GM21717 (cell line): ENCODE measurements at regions not wholly inside any gene's neighbourhood (a gene's known extent, or its start where the extent isn't known, plus 50 kb on each side); places are given as distances from the start of the nearest gene placed in this dataset.

Source experiments
- ATAC-seq: cut with Tn5 transposase; IDR thresholded peaks from one replicate; pipeline ENCODE4 v1.9.1; 2021; ENCODE audit warnings: mild to moderate bottlenecking, moderate library complexity; ENCODE audit not compliant: unreplicated experiment

DNA sequence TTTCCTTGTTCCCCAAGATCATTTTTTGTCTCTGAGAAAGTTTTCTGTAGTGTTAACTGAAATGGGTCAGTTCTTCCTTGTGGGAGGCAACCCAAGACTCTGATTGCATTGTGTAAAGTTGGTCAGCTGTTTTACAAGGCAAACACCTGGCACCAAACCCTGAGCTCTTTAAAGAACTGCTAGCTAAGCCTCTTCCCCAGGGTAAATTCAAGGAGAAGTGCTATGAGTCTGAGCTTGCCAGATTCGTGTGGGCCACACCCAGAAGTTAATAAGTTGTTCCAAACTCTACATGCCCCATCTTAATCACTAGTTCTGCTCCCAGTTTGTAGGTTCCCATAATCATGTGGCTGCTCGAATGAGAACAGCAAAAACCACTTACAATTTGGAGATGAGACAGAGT is 214.5 kb downstream of the BTG1 start:
- no peak for ATAC-seq

DNA sequence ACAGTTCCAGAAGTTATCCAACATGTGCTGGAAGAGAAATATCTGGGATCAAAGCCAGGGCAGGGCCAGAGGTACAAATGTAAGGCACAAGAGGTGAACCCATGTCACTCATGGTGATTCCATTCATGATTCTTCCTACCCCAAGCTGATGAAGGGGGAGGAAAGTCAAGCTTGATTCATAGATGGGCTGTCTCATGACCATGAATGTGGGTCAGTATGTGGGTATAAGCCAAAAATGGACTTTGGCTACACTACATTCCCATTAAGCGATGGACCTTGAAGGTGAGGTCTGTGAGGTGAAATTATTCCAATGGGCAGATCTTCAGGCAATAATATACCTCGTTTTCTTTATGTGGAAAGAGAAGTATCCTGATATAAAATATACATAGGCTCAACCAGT is 217.1 kb downstream of the BTG1 start:
- ATAC-seq, result no peak

DNA sequence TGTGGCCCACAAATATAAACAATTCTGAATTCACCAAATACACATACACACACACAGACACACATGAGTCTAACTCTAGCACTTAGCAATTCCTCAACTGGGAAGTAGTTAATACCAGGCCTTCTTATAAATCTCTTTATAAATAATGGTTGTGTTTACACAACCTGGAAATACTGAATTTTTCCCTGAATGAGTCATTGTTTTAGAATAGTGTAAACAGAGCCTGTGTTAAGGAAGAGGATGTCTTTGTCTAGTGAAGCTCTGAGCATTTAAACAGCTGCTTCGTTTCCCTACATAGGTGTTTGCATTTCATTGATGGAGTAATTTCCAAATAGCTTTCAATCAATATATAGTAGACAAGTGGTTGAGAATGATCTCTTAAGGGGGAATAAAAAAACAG is 218.8 kb downstream of the BTG1 start:
- ATAC-seq, result no peak

DNA sequence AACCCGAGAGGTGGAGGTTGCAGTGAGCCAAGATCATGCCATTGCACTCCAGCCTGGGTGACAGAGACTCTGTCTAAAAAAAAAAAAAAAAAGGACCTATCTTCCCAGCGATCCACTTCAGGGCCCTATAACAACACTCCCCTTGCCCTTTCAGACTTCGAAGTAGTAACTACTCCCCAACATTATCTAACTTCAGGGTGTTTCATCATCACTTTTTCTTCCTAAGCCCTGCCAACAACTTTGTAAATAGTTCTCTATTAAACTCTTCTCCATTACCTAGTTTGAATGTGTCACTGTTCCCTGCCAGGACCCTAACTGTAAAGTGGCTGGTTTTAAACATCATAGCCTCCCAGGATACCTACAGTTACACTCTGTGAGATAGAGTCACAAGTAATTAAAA is 220.8 kb downstream of the BTG1 start:
- ATAC-seq, result no peak

DNA sequence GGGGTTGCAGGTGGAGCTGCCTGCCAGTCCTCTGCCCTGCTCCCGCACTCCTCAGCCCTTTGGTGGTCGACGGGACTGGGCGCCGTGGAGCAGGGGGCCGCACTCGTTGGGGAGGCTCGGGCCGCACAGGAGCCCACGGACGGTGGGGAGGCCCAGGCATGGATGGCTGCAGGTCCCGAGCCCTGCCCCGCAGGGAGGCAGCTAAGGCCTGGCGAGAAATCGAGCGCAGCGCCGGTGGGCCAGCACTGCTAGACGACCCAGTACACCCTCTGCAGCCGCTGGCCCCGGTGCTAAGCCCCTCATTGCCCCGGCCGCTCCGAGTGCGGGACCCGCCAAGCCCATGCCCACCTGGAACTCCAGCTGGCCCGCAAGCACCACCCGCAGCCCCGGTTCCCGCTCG is 221.8 kb downstream of the BTG1 start:
- ATAC-seq, result no peak

DNA sequence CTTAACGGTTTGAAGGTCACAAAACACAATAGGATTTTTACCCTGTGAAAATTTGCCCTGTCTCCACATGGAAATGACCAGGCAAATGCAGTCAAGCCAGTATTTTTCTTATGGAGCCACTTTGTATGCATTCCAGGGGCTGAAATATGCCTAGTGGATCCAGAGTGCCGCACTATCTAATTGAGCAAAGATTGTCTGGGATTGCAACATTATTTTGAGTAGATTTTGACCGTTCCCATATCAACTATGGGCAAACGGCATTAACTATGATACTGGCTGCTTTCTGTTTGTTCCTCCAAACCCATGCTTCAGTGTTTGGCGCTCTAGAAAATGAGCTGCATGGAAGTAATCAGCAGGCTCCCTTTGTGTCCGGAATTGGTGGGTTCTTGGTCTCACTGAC is 223.0 kb downstream of the BTG1 start:
- ATAC-seq, result no peak

DNA sequence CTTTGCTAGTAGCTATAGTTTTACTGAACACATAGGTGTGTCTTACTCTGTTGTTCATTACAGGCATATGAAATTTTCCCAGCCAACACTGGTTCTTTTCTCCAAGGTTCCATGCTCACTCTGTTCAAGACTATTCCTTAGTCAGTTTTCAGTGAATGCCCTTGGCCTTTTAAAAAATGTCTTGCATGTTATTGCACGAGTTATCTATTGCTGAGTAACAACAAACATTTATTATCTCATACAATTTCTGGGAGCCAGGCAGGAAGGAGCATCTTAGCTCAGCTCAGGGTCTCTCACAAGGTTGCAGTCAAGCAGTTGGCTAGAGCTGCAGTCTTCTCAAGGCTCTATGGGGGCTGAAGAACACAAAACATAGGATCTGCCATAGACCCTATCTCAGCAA is 223.5 kb downstream of the BTG1 start:
- no peak for ATAC-seq

DNA sequence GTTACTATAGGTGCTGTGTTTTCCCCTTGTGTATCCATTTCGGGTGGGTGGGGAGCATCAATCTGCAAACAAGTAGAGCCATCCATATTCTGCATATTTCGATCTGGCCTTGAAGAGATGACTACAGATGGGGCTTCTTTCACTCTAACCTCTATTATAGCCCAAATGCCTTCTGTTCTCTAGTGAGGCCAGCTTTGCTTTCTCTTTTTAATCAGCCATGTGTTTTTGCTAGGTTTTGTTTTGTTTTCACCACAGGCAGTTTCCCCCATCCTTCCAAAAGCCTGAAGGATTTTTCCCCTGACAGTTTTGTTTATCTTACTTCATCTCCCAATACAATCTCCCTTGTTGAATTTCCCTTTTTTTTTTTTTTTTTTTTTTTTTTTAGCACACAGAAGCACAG is 224.1 kb downstream of the BTG1 start:
- no peak for ATAC-seq

DNA sequence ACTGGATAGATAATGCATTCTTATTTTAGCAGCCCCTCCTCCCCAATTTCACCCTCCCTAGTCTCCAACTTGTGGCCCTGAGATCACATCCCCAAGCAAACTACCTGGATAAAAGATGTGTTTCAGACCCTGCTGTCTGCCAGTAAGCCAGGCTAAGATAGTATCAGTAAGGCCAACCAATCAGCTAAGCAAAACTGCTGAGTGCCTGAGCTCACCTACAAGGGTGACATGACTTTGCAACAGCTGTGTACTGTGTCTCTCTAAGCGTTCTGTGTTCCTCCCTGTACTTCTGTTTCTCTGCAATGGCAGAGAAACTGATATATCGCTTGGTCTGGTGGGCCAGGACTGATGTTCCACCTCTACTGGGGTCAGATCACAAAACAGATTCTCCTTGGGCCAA is 224.9 kb downstream of the BTG1 start:
- no peak for ATAC-seq

DNA sequence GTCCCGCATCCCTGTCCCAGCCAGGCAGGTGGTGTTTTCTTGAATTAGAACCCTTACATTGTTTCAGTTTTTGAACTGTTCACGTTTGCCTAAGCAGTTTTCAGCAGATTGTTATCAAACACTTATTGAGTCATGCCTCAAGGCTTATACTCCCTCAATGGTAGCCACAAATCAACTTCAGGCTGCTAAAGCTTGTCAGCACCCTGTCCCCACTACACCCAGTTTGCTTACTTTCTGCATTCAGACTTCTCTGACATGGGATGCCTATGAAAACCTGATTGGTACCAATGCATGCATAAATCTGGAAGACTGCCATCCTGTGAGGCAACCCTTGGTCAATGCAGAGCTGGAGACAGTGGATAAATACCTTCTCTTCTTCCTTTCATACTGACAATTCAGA is 225.4 kb downstream of the BTG1 start:
- ATAC-seq, result no peak

DNA sequence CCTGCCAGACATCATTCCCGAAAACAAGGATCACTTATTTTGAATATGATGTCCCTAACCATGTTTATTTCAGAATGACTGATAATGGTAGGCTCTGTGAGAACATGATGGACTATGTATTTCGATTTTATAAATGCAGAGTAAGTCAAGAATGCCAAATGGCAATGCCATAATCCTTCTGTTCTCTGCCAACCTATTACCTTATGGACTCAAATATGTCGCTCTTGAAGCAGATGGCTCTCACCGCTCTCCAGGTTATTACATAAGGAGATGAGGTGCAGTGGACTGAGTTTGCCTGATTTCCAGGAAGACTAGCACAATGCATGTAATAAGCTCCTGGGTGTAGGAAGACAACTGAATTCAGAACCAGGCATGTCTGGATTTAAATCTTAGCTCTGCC is 227.2 kb downstream of the BTG1 start:
- ATAC-seq, result no peak

DNA sequence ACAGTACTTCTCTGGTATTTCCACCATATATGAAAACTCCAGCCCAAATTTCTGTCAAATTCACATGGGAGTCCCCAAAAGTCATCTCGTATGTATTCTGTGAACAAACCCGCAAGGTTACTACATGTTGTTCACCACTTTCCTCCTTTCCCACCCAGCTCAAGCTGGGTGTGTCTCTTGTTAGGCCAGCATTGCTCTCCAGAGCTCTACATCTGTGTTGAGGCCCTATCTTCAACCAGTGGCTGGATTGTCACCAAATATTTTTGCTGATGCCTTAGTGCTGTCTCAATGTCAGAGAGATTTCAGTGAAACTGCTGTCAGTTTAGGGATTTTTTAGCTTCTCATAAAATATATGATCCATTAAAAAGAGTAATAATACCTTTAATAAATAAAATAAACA is 230.9 kb downstream of the BTG1 start:
- ATAC-seq, result no peak

DNA sequence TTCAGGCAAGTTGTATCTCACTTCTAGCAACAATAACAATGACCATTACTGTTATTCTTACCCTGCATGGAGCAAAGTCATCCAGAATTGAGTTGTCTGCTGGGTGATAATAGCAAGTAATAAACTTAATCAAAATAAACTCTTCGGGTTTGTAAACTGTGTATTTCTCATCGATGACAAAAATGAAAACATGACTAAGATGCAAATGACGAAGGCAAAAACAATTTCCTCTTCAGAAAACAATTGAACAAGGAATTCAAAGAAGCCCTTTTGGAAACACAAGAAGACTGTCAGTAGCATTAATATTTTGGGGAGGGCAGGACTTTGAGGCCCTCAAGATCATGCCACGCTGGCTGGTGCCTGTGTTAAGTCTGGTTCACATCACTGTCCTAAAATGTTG is 232.0 kb downstream of the BTG1 start:
- no peak for ATAC-seq

DNA sequence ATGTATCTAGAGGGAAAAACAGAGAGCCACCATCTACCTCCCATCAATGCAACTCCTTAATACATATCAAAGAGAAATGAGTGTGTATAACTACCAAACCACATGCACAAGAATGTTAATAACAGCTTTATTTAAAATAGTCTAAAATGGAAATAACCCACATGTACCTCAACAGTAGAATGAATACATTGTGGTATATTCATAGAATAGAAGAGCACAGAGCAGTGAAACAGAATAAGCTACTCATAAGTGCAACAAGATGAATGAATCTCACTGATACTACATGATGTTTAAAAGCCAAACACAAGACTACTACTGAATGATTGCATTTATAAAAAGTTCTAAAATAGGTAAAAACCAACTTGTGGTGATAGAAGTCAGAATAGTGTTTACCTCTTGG is 232.5 kb downstream of the BTG1 start:
- no peak for ATAC-seq

DNA sequence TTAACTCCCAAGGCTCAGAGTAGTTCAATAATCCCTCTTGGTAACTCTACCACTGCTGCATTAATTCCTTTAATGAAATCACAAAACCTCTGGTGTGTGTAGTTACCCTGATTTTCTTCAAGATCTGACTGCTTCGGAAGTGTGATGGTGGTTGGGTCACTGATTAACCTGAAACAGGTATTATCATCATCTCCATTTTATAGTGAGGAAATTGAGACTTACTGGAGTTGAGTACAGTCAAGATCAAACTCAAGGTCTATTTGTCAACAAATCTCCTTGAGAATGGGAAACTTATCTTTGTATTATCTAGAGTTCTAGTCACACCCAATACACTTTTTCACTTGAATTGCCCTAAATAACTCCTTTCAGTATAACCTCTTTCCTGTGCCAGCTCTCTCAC is 233.5 kb downstream of the BTG1 start:
- no peak for ATAC-seq

DNA sequence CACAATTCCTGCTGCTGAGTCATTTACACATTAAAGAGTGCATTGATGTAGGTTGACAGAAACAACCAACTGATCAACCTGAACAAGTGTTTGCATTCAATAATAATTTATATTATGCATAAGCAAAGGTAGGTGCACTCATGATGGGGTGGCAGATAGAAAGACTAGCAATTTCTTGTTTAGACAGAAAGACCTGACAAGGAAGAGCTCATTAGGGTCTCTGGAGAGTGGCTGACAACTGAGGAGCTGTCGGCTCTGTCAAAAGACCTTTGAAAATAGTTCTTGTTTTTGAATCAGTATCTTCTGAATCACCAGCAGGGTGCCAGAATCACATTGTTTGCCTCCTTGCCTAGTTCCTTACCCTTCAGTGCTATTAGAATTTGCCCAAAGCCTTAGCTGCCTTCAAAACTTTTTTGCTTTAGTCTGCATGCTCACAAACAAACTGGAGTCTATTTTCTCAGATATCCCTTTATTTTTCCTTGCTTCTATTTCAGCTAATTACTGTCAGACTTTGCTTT is 234.7 kb downstream of the BTG1 start:
- ATAC-seq, result no peak

DNA sequence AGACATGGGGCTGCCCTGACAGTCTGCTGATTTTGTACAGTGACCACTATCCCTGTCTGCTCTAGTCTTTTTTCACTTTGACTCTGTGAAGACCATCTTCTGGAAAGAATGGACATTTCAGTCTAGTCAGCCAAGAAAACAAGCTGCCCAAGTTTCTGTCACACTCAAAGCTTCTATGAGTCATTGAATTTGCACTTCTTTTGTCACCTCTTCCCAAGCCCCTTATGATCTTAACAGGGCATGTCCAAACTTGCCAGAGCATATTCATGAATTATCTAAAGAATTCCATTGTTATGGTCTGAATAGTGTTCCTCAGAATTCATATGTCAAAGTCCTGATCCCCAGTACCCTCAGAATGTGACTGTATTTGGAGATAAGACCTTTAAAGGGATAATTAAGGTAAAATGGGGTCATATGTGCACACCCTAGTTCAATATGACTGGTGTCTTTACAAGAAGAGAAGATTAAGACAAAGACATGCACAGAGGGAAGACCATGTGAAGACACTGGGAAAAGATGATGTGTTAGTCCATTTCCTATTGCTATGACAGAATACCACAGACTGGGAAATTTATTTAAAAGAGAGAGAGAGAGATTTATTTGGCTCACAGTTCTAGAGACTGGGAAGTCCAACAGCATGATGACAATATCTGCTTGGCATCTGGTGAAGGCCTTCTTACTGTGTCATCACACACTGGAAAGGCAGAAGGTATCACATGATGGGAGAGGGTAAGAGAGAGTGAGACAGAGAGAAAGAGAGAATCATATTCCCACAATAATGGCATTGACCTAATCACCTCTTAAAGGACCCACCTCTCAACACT is 242.6 kb downstream of the BTG1 start:
- ATAC-seq, result no peak

DNA sequence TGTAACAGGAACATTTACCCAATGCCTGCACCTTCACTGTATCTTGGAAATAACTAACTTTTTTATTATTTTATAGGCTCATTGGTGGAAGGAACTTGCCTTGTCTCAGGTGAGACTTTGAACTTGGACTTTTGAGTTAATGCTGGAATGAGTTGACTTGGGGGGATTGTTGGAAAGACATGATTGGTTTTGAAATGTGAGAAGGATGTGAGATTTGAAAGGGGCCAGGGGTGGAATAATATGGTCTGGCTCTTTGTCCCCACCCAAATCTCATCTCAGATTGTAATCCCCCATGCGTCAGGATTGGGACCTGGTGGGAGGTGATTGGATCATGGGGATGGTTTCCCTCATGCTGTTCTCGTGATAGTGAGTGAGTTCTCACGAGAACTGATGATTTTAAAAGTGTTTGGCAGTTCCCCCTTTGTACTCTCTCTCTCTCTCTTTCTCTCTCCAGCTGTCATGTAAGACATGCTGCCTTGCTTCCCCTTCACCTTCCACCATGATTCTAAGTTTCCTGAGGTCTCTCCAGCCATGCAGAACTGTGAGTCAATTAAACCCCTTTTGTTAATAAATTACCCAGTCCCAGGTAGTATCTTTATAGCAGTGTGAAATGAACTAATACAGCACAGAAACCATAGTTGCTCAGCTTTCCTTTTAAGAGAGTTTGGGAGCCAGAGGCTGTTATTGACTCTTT is 244.1 kb downstream of the BTG1 start:
- no peak for ATAC-seq

DNA sequence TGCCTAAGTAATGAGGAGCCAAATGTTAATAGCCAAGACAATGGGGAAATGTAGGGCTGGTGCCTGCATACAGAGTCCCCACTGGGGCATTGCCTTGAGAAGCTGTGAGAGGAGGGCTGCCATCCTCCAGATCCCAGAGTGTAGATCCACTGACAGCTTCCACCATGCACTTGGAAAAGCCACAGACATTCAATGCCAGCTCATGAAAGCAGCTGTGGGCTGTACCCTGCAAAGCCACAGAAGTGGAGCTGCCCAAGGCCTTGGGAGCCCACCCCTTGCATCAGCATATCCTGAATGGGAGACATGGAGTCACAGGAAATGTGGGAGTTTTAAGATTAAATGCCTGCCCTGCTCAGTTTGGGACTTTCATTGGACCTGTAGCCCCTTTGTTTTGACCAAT is 244.7 kb downstream of the BTG1 start:
- no peak for ATAC-seq

DNA sequence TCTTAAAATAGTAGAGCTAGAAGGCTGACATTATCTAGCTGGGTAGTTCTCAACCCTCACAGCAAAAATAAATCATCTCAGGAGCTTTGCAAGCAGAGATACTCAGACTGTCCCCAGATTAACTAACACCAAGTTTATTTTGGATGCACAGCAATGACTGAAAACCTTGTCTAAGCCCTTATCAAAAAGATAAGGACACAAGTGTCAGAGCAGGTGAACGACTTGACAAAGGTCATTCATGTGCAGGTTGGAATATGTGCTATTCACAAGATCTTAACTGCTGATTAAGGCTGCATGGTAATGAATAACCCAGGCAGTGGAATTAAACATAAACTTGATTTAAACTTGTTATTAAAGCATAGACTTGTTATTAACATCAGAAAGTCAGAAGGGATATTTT is 246.6 kb downstream of the BTG1 start:
- no peak for ATAC-seq

DNA sequence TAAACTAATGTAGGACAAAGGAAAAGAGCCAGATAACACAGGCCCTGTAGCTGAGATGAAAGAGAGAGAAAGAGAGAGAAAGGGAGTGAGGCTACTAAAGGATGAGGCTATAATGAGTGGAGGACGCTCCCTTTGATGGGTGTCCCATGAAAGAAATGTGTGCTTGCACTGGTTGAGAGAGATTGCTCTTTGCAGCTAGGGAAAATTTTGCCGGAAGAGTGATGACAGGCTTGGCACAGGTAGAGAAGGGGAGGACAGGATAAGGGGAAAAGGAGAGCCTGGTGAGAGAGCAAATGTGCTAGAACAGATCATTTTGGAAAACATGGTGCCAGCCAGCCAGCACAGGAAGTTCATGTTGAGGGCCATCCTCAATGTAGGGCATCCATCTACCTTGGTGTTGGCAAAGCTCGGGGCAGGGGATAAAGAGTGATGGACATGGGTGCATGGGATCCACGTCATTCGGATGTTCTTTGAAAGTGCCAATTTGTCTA is 248.6 kb downstream of the BTG1 start:
- ATAC-seq, result no peak

DNA sequence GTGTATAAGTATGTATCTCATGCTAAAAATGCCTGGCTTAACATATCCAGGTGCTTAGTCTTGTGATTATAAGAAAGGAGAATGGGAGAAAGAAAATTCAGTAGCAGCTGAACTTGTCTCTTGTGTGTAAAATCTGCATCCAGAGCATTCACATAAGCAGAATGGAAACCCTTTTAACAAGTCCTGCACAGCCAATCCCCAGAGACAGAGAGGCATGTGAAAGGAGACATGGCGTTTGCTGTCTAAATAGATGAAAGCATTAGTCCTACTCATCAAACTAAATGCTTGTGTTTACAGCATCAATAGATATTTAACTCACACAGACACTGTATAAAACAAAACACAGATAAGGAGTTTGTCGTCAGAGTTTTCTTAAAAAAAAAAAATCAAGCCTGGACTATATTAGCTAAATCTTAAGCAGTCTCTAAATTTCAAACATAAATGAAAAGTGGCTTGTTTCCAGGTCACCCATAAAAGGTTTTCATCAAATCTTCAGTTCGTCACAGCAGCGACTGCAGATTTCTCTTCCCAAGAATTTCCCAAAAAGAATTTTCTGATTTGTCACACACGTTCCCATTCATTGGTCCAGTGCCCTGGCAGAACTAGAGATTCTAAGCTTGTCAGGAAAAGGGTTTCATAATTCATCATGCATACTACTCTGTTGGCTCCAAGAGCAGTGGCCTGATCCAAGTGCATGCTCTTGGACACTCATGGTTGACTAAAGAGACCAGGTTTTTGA is 249.2 kb downstream of the BTG1 start:
- no peak for ATAC-seq
